HCT116 (cell line): ENCODE measurements at regions not wholly inside any gene's neighbourhood (a gene's known extent, or its start where the extent isn't known, plus 50 kb on each side); places are given as distances from the start of the nearest gene placed in this dataset.

ENCODE experiments used
- ATAC-seq: fragments of 200-7000 bp; cut with Tn5 transposase; 2 replicates; pipeline ENCODE4 v1.9.1; 2020; ENCODE audit warnings: mild to moderate bottlenecking, moderate library complexity
- BruUV-seq: library from RNA; stranded (reverse); fragments of 400-500 nt; replicated peaks from 2 replicates; lab custom pipeline; 2021; lab: Mats Ljungman, UMichigan
- CTCF ChIA-PET: fragments of 300-600 bp; sonication (Branson Sonifier 250); formaldehyde crosslinking; loops from one replicate; lab custom pipeline; 2021; ENCODE audit warnings: antibody characterized with exemption; lab: Charles Lee
- POLR2A ChIA-PET: fragments of 300-600, 350-600 bp; sonication (Branson Sonifier 250); formaldehyde crosslinking; loops from one replicate; lab custom pipeline; 2021; ENCODE audit warnings: antibody characterized with exemption; lab: Charles Lee
- RAD21 ChIA-PET, 2 experiments: fragments of 300-600 bp; sonication (Branson Sonifier 250); formaldehyde crosslinking; loops; one replicate each; lab custom pipeline; 2023; ENCODE audit warnings: low total read pairs in 2 of 2; ENCODE audit not compliant: uncharacterized antibody in 2 of 2, unreplicated experiment in 2 of 2, low non-redundant PET in 1 of 2; lab: Charles Lee
- DNase-seq: peaks from one replicate; pipeline ENCODE4 v3.0.0-alpha.2; 2010; ENCODE audit warnings: low read depth, low spot score
- H2AFZ ChIP-seq: fragments of 200-600 bp; shearing (Covaris generic), sonication (generic); 2 replicates; pipeline ENCODE4 v1.6.1; 2017; ENCODE audit warnings: low read depth, mixed run types, mixed read lengths, antibody characterized with exemption, low read length; ENCODE audit not compliant: poor library complexity, severe bottlenecking
- H3K27ac ChIP-seq: 2 replicates; pipeline ENCODE4 v1.5.1; 2012; ENCODE audit warnings: low read depth, low read length
- H3K27me3 ChIP-seq: fragments of 200-600 bp; sonication (generic); 2 replicates; pipeline ENCODE4 v1.6.1; 2016; ENCODE audit warnings: mixed run types, low read length, mixed read lengths; ENCODE audit not compliant: insufficient read depth
- H3K36me3 ChIP-seq, 2 experiments: fragments of 200-500 bp in 1 of 2; fragments of 200-600 bp in 1 of 2; sonication (Bioruptor generic) in 1 of 2; sonication (generic) in 1 of 2; 2 replicates each; pipeline versions ENCODE4 v1.5.1 to v1.6.1; 2014 to 2016; ENCODE audit warnings: low read length in 2 of 2, inconsistent platforms in 1 of 2, mixed read lengths in 1 of 2, mixed run types in 1 of 2; ENCODE audit not compliant: insufficient read depth in 2 of 2, control insufficient read depth in 1 of 2
- H3K4me1 ChIP-seq, 2 experiments: fragments of 200-600 bp in 1 of 2; sonication (generic) in 1 of 2; 2 replicates each; pipeline versions ENCODE4 v1.5.1 to v1.6.1; 2012 to 2017; ENCODE audit warnings: low read length in 2 of 2, inconsistent platforms in 1 of 2, mild to moderate bottlenecking in 1 of 2, mixed read lengths in 1 of 2, mixed run types in 1 of 2, moderate library complexity in 1 of 2; ENCODE audit not compliant: insufficient read depth in 2 of 2, control insufficient read depth in 1 of 2
- H3K4me2 ChIP-seq: fragments of 200-600 bp; sonication (generic); 2 replicates; pipeline ENCODE4 v1.6.1; 2017; ENCODE audit warnings: mixed run types, low read length, mixed read lengths
- H3K4me3 ChIP-seq, 2 experiments: fragments of 200-600 bp in 1 of 2; sonication (generic) in 1 of 2; replicated peaks in 1 of 2; 2 replicates each; pipeline ENCODE4 v1.5.1; 2011 to 2016; ENCODE audit warnings: low read length in 2 of 2, control low read depth in 1 of 2, low read depth in 1 of 2, mild to moderate bottlenecking in 1 of 2, mixed read lengths in 1 of 2, mixed run types in 1 of 2
- H3K79me2 ChIP-seq: fragments of 200-600 bp; sonication (generic); 2 replicates; pipeline ENCODE4 v1.6.1; 2017; ENCODE audit warnings: mild to moderate bottlenecking, mixed run types, low read length, moderate library complexity, mixed read lengths; ENCODE audit not compliant: insufficient read depth
- H3K9ac ChIP-seq: fragments of 200-600 bp; sonication (generic); 2 replicates; pipeline ENCODE4 v1.6.1; 2016; ENCODE audit warnings: low read length, mixed read lengths
- H3K9me2 ChIP-seq: fragments of 200-600 bp; sonication (generic), shearing (Covaris generic); 2 replicates; pipeline ENCODE4 v1.6.1; 2017; ENCODE audit warnings: mixed run types, mild to moderate bottlenecking, moderate library complexity; ENCODE audit not compliant: insufficient read depth
- H3K9me3 ChIP-seq, 2 experiments: fragments of 200-500 bp in 1 of 2; fragments of 200-600 bp in 1 of 2; sonication (Bioruptor generic) in 1 of 2; sonication (generic) in 1 of 2; 2 replicates each; pipeline ENCODE4 v1.6.1; 2014 to 2017; ENCODE audit warnings: low read length in 2 of 2, mixed read lengths in 2 of 2, inconsistent platforms in 1 of 2, low read depth in 1 of 2, mild to moderate bottlenecking in 1 of 2, mixed run types in 1 of 2, moderate library complexity in 1 of 2; ENCODE audit not compliant: control insufficient read depth in 1 of 2, insufficient read depth in 1 of 2
- H4K20me1 ChIP-seq: fragments of 200-600 bp; sonication (generic), shearing (Covaris generic); 2 replicates; pipeline ENCODE4 v1.6.1; 2017; ENCODE audit warnings: mixed run types, mild to moderate bottlenecking, moderate library complexity; ENCODE audit not compliant: insufficient read depth
- CBX3 ChIP-seq: IDR thresholded peaks from 2 replicates; pipeline ENCODE4 v1.6.1; 2012; ENCODE audit warnings: low read depth
- CEBPB ChIP-seq: IDR thresholded peaks from 2 replicates; pipeline ENCODE4 v1.6.1; 2012; ENCODE audit warnings: low read depth
- ELF1 ChIP-seq: IDR thresholded peaks from 2 replicates; pipeline ENCODE4 v1.6.1; 2012; ENCODE audit warnings: low read depth, borderline replicate concordance
- JUND ChIP-seq: IDR thresholded peaks from 2 replicates; pipeline ENCODE4 v1.6.1; 2012
- SP1 ChIP-seq: IDR thresholded peaks from 2 replicates; pipeline ENCODE4 v1.6.1; 2012; ENCODE audit warnings: low read depth
- TCF7L2 ChIP-seq: IDR thresholded peaks from 2 replicates; pipeline ENCODE4 v1.7.0; 2011; ENCODE audit warnings: borderline replicate concordance, inconsistent platforms; ENCODE audit not compliant: insufficient read depth, insufficient read length; ENCODE audit errors: extremely low read depth
- ZFX ChIP-seq: fragments of 450-650 bp; IDR thresholded peaks from 2 replicates; pipeline ENCODE4 v1.6.1; 2017
- ZNF274 ChIP-seq: fragments of 200-500 bp; sonication (Bioruptor generic); IDR thresholded peaks from 2 replicates; pipeline ENCODE4 v1.6.1; 2014; ENCODE audit warnings: mild to moderate bottlenecking, low read depth, low read length, inconsistent platforms
- intact Hi-C: fragments of 100-400 bp; cut with micrococcal nuclease; formaldehyde crosslinking; loops from 2 replicates; pipeline ENCODE4 v1.10.0; 2022
- TF ChIP-seq, protein P1 (sequence below), 3 experiments: fragments of 200-600 bp in 1 of 3; sonication (generic) in 1 of 3; IDR thresholded peaks in 2 of 3; conservative IDR thresholded peaks in 1 of 3; 2 replicates each; pipeline ENCODE4 v1.5.1; 2012 to 2017; ENCODE audit warnings: low read depth in 2 of 3, low read length in 2 of 3, antibody characterized with exemption in 1 of 3, borderline replicate concordance in 1 of 3, control low read depth in 1 of 3, mild to moderate bottlenecking in 1 of 3, mixed read lengths in 1 of 3, mixed run types in 1 of 3, moderate library complexity in 1 of 3; ENCODE audit not compliant: insufficient read depth in 1 of 3
- TF ChIP-seq, protein P2 (sequence below): IDR thresholded peaks from 2 replicates; pipeline ENCODE4 v1.6.1; 2012; ENCODE audit warnings: low read depth
- TF ChIP-seq, protein P3 (sequence below): IDR thresholded peaks from 2 replicates; pipeline ENCODE4 v1.6.1; 2011; ENCODE audit warnings: mild to moderate bottlenecking, low read length, moderate library complexity; ENCODE audit not compliant: insufficient replicate concordance; ENCODE audit errors: extremely low read depth

DNA sequence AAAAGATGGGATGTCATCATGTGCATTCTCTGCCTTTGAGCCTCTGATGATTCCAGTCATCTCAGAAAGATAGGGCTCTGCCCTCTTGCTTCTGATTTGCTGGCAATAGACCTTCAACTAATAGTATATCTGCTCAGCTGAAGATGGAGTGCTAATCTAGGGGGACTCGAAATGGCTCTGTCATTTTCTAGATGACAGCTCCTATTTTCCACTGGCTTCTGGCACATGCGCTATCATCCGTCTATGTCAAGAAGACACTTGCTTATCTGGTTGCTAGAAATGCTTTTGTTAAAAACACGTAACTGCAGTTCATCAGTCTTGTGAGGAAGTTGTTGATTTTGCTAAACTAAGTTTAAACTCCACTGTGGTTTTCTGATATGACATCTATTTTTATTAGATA, 265.5 kb upstream of the ZNF608 start:
- ChIA-PET CTCF (no interaction called here), POLR2A (no interaction called here), RAD21 (no interaction called here)
- Histone ChIP-seq H3K27ac (no peak overlapping the region), H3K4me1 (no peaks in the 10 kb centered on the region), H3K9ac (no peak overlapping the region), H3K4me3 (no peak overlapping the region), H3K9me2 (no peaks in the 10 kb centered on the region), H3K9me3 (no peaks in the 10 kb centered on the region), H3K79me2 (no peaks in the 10 kb centered on the region), H2AFZ (no peak overlapping the region), H4K20me1 (no peaks in the 10 kb centered on the region), H3K27me3 (no peaks in the 10 kb centered on the region), H3K36me3 (no peaks in the 10 kb centered on the region), H3K4me2 (no peak overlapping the region)
- BruUV-seq: no TSS peak
- no peak for ATAC-seq
- DNase-seq: no peak
- TF ChIP-seq, protein P1, sequence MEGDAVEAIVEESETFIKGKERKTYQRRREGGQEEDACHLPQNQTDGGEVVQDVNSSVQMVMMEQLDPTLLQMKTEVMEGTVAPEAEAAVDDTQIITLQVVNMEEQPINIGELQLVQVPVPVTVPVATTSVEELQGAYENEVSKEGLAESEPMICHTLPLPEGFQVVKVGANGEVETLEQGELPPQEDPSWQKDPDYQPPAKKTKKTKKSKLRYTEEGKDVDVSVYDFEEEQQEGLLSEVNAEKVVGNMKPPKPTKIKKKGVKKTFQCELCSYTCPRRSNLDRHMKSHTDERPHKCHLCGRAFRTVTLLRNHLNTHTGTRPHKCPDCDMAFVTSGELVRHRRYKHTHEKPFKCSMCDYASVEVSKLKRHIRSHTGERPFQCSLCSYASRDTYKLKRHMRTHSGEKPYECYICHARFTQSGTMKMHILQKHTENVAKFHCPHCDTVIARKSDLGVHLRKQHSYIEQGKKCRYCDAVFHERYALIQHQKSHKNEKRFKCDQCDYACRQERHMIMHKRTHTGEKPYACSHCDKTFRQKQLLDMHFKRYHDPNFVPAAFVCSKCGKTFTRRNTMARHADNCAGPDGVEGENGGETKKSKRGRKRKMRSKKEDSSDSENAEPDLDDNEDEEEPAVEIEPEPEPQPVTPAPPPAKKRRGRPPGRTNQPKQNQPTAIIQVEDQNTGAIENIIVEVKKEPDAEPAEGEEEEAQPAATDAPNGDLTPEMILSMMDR (IDR thresholded peaks at IDR 0.05 in 2 of 3, conservative IDR thresholded peaks at IDR 0.05 in 1 of 3; ENCODE audit: borderline replicate concordance in 1 of 3, insufficient read depth in 1 of 3, low read depth in 2 of 3, low read length in 2 of 3): no peak
- TF ChIP-seq, protein P2, sequence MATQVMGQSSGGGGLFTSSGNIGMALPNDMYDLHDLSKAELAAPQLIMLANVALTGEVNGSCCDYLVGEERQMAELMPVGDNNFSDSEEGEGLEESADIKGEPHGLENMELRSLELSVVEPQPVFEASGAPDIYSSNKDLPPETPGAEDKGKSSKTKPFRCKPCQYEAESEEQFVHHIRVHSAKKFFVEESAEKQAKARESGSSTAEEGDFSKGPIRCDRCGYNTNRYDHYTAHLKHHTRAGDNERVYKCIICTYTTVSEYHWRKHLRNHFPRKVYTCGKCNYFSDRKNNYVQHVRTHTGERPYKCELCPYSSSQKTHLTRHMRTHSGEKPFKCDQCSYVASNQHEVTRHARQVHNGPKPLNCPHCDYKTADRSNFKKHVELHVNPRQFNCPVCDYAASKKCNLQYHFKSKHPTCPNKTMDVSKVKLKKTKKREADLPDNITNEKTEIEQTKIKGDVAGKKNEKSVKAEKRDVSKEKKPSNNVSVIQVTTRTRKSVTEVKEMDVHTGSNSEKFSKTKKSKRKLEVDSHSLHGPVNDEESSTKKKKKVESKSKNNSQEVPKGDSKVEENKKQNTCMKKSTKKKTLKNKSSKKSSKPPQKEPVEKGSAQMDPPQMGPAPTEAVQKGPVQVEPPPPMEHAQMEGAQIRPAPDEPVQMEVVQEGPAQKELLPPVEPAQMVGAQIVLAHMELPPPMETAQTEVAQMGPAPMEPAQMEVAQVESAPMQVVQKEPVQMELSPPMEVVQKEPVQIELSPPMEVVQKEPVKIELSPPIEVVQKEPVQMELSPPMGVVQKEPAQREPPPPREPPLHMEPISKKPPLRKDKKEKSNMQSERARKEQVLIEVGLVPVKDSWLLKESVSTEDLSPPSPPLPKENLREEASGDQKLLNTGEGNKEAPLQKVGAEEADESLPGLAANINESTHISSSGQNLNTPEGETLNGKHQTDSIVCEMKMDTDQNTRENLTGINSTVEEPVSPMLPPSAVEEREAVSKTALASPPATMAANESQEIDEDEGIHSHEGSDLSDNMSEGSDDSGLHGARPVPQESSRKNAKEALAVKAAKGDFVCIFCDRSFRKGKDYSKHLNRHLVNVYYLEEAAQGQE: no peak
- TF ChIP-seq ELF1 (no peak), JUND (no peak), CBX3 (no peak), CEBPB (no peak), SP1 (no peak), TCF7L2 (no peak), ZNF274 (no peak), ZFX (no peak)
- TF ChIP-seq, protein P3, sequence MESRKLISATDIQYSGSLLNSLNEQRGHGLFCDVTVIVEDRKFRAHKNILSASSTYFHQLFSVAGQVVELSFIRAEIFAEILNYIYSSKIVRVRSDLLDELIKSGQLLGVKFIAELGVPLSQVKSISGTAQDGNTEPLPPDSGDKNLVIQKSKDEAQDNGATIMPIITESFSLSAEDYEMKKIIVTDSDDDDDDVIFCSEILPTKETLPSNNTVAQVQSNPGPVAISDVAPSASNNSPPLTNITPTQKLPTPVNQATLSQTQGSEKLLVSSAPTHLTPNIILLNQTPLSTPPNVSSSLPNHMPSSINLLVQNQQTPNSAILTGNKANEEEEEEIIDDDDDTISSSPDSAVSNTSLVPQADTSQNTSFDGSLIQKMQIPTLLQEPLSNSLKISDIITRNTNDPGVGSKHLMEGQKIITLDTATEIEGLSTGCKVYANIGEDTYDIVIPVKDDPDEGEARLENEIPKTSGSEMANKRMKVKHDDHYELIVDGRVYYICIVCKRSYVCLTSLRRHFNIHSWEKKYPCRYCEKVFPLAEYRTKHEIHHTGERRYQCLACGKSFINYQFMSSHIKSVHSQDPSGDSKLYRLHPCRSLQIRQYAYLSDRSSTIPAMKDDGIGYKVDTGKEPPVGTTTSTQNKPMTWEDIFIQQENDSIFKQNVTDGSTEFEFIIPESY: no peak
- intact Hi-C loops: no loop called here
